CD4-positive, alpha-beta T cell (primary cell): ENCODE measurements at regions not wholly inside any gene's neighbourhood (a gene's known extent, or its start where the extent isn't known, plus 50 kb on each side); places are given as distances from the start of the nearest gene placed in this dataset.

Experiments used
- ATAC-seq: fragments of 200-7000 bp; cut with Tn5 transposase; one replicate; pipeline ENCODE4 v1.10.0; 2022; ENCODE audit warnings: mild to moderate bottlenecking; ENCODE audit not compliant: poor library complexity
- CTCF ChIA-PET: fragments of 350-600 bp; sonication (Branson Sonifier 250); formaldehyde crosslinking; loops from one replicate; lab custom pipeline; 2021; ENCODE audit warnings: antibody characterized with exemption, inconsistent platforms; lab: Charles Lee
- POLR2A ChIA-PET: fragments of 350-600 bp; sonication (Branson Sonifier 250); formaldehyde crosslinking; loops from one replicate; lab custom pipeline; 2021; ENCODE audit warnings: antibody characterized with exemption, inconsistent platforms; lab: Charles Lee
- DNase-seq, 14 experiments: peaks; one replicate each; pipeline ENCODE4 v3.0.0-alpha.2; 2013 to 2020; ENCODE audit warnings: mixed read lengths in 2 of 14
- H3K27ac ChIP-seq, 2 donors: one replicate each; pipeline versions ENCODE4 v1.5.1 to v1.7.0; 2013; ENCODE audit warnings: low read length in 2 of 2, low read depth in 1 of 2, mild to moderate bottlenecking in 1 of 2
- H3K27me3 ChIP-seq, 2 experiments: 1 replicate in 1 of 2; 2 replicates in 1 of 2; pipeline versions ENCODE4 v1.6.1 to v1.7.0; 2013; ENCODE audit warnings: low read length in 2 of 2, control low read depth in 1 of 2, mild to moderate bottlenecking in 1 of 2, moderate library complexity in 1 of 2; ENCODE audit not compliant: insufficient read depth in 2 of 2, control insufficient read depth in 1 of 2
- H3K36me3 ChIP-seq: one replicate; pipeline ENCODE4 v1.6.1; 2013; ENCODE audit warnings: low read length, control low read depth; ENCODE audit not compliant: insufficient read depth
- H3K4me1 ChIP-seq: one replicate; pipeline ENCODE4 v1.6.1; 2013; ENCODE audit warnings: low read length, control low read depth; ENCODE audit not compliant: insufficient read depth
- H3K4me3 ChIP-seq: one replicate; pipeline ENCODE4 v1.5.1; 2013; ENCODE audit warnings: mild to moderate bottlenecking, low read length, moderate library complexity
- H3K9me3 ChIP-seq, 2 experiments: 1 replicate in 1 of 2; 2 replicates in 1 of 2; pipeline versions ENCODE4 v1.6.1 to v1.7.0; 2013; ENCODE audit warnings: low read length in 2 of 2, mild to moderate bottlenecking in 2 of 2, control low read depth in 1 of 2, moderate library complexity in 1 of 2; ENCODE audit not compliant: control insufficient read depth in 1 of 2, insufficient read depth in 1 of 2
- H3K27ac Mint-ChIP-seq: one replicate; pipeline ENCODE4 v1.8.0; 2020; ENCODE audit warnings: mixed read lengths
- H3K27me3 Mint-ChIP-seq: one replicate; pipeline ENCODE4 v1.8.0; 2021; ENCODE audit warnings: mixed read lengths
- H3K36me3 Mint-ChIP-seq: one replicate; pipeline ENCODE4 v1.8.0; 2021; ENCODE audit warnings: low read depth, mixed read lengths
- H3K4me1 Mint-ChIP-seq: one replicate; pipeline ENCODE4 v1.8.0; 2021; ENCODE audit warnings: low read depth, mixed read lengths
- H3K4me3 Mint-ChIP-seq: one replicate; pipeline ENCODE4 v1.8.0; 2020; ENCODE audit warnings: mild to moderate bottlenecking, mixed read lengths
- H3K9me3 Mint-ChIP-seq: one replicate; pipeline ENCODE4 v1.8.0; 2020; ENCODE audit warnings: mixed read lengths
- intact Hi-C, 2 experiments: fragments of 100-400 bp; cut with DNase I in 1 of 2; cut with micrococcal nuclease in 1 of 2; formaldehyde crosslinking; loops; one replicate each; pipeline versions ENCODE4 v1.15.1 to v1.9.0; 2023 to 2025; cut with DNase I, micrococcal nuclease
- TF ChIP-seq, protein P1 (sequence below): fragments of 200-600 bp; IDR thresholded peaks from one replicate; pipeline ENCODE4 v1.8.0; 2022; ENCODE audit warnings: antibody characterized with exemption, mild to moderate bottlenecking

DNA sequence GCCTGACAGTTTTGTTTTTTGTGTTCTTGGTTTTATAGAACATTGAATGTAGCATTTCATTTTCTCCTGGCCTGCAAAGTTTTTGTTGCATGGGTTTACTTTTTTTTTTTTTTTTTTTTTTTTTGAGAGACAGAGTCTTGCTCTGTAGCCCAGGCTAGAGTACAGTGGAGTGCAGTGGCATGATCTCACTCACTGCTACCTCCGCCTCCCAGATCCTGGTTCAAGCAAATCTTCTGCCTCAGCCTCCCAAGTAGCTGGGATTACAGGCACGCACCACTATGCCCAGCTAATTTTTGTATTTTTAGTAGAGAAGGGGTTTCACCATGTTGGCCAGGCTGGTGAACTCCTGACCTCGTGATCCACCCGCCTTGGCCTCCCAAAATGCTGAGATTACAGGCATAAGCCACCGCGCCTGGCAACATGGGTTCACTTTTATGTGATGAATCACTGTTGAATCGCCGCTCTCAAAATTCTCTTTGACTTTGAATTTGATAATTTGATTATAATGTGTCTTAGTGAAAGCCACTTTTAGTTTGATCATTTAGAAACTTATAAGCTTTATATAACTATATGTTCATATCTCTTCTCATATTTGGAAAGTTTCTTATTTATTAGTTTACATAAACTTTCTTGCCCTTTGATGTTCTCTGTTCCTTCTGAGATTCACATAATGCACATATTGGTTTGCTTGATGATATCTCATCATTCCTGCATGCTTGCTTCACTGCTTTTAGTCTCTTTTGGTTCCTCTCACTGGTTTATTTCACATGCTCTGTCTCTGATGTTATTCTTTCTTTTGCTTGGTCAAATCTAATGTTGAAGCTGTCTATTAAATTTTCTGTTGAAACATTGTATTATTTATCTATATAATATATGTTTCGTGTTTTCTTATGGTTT is 589.0 kb upstream of the CNTN5 start:
- Histone ChIP-seq H3K9me3 (peaks cover 4 to 11% of the 10 kb centered on the region in 2 experiments), H3K36me3 (no peaks in the 10 kb centered on the region), H3K27ac (no peak overlapping the region), H3K4me3 (no peak overlapping the region), H3K27me3 (no peaks in the 10 kb centered on the region), H3K4me1 (no peaks in the 10 kb centered on the region)
- CTCF ChIA-PET: no interaction called here
- peaks cover 22% of the 10 kb centered on the region for H3K9me3 Mint-ChIP-seq
- POLR2A ChIA-PET: no interaction called here
- no peaks in the 10 kb centered on the region for H3K27me3 Mint-ChIP-seq
- DNase-seq: no peak
- H3K27ac Mint-ChIP-seq: no peak overlapping the region
- intact Hi-C loops: no loop called here
- no peak overlapping the region for H3K4me3 Mint-ChIP-seq
- ATAC-seq: no peak
- no peaks in the 10 kb centered on the region for H3K36me3 Mint-ChIP-seq
- no peaks in the 10 kb centered on the region for H3K4me1 Mint-ChIP-seq
- TF ChIP-seq, protein P1, sequence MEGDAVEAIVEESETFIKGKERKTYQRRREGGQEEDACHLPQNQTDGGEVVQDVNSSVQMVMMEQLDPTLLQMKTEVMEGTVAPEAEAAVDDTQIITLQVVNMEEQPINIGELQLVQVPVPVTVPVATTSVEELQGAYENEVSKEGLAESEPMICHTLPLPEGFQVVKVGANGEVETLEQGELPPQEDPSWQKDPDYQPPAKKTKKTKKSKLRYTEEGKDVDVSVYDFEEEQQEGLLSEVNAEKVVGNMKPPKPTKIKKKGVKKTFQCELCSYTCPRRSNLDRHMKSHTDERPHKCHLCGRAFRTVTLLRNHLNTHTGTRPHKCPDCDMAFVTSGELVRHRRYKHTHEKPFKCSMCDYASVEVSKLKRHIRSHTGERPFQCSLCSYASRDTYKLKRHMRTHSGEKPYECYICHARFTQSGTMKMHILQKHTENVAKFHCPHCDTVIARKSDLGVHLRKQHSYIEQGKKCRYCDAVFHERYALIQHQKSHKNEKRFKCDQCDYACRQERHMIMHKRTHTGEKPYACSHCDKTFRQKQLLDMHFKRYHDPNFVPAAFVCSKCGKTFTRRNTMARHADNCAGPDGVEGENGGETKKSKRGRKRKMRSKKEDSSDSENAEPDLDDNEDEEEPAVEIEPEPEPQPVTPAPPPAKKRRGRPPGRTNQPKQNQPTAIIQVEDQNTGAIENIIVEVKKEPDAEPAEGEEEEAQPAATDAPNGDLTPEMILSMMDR: no peak

DNA sequence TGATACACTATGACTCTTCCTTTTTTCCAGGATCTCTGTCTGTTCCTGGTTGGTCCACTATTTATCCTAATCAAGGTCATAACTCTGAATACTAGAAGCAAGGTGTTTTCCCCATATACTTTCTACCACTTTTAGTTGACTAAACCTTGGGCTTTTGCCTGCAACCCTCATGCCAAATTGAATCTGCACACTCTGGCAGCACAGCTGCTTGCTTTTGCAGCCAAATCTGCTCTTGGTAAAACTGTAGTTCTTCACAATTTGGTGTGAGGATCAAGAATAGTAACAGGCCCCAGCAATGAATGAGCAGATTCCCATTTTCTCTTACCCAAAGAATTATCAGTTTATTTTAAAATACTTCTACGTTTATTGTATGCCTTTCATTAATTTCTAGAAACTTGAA is 586.5 kb upstream of the CNTN5 start:
- DNase-seq (no peak), ATAC-seq (no peak)
- Mint-ChIP-seq H3K27me3 (no peaks in the 10 kb centered on the region), H3K4me3 (no peak overlapping the region), H3K4me1 (no peaks in the 10 kb centered on the region), H3K36me3 (no peaks in the 10 kb centered on the region), H3K27ac (no peak overlapping the region), H3K9me3 (peaks cover 19% of the 10 kb centered on the region)
- no peak overlapping the region for H3K27ac ChIP-seq
- H3K27me3 ChIP-seq: no peaks in the 10 kb centered on the region
- CTCF ChIA-PET: no interaction called here
- TF ChIP-seq, protein P1: no peak
- POLR2A ChIA-PET: no interaction called here
- intact Hi-C loops: no loop called here
- H3K4me3 ChIP-seq: no peak overlapping the region
- H3K36me3 ChIP-seq: no peaks in the 10 kb centered on the region
- no peaks in the 10 kb centered on the region for H3K4me1 ChIP-seq
- peaks cover under 1 to 4% of the 10 kb centered on the region in 2 experiments for H3K9me3 ChIP-seq

DNA sequence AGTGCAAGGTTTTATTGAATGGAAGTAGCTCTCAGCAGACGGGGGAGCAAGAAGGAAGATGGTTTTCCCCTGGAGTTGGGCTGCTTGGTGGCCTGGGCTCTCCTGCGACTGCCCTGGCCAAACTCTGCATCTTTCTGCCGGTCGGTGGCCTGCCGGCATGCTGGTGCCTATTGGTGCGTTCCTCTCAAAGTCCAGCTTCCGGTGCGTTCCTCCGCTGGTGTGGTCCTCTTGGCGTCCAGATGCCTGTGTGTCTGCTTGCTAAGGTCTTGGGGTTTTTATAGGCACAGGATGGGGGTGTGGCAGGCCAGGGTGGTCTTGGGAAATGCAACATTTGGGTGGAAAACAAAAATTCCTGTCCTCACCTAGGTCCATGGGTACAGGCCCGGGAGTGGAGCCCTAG is 567.4 kb upstream of the CNTN5 start:
- ChIA-PET POLR2A (no interaction called here), CTCF (no interaction called here)
- ATAC-seq: no peak
- Mint-ChIP-seq H3K4me3 (no peak overlapping the region), H3K27ac (no peak overlapping the region), H3K4me1 (no peaks in the 10 kb centered on the region), H3K9me3 (peaks cover 5% of the 10 kb centered on the region), H3K27me3 (no peaks in the 10 kb centered on the region), H3K36me3 (no peaks in the 10 kb centered on the region)
- Histone ChIP-seq H3K36me3 (no peaks in the 10 kb centered on the region), H3K4me1 (no peaks in the 10 kb centered on the region), H3K27ac (no peak overlapping the region), H3K9me3 (peaks cover 0 to 26% of the 10 kb centered on the region in 2 experiments), H3K4me3 (no peak overlapping the region), H3K27me3 (no peaks in the 10 kb centered on the region)
- DNase-seq: no peak
- intact Hi-C loops: no loop called here
- TF ChIP-seq, protein P1: no peak
